Adrenal gland (tissue), 9 donors: ENCODE measurements at regions not wholly inside any gene's neighbourhood (a gene's known extent, or its start where the extent isn't known, plus 50 kb on each side); places are given as distances from the start of the nearest gene placed in this dataset.
"Not testable (repeated sequence)": the region's sequence is repeated elsewhere in the genome, so short reads cannot be mapped to it uniquely, and the experiment has no call there.

ENCODE experiments used
- DNase-seq, 7 donors: peaks; one replicate each; pipeline ENCODE4 v3.0.0-alpha.2; 2019 to 2020
- H3K27ac ChIP-seq, 5 donors: fragments of 200-600 bp; sonication (generic) in 4 of 5; 1 replicate in 3 of 5; 2 replicates in 2 of 5; pipeline versions ENCODE4 v1.5.1 to v1.8.0; 2016 to 2020; ENCODE audit warnings: mild to moderate bottlenecking in 1 of 5
- H3K27me3 ChIP-seq: fragments of 200-600 bp; 2 replicates; pipeline ENCODE4 v1.8.0; 2021
- H3K36me3 ChIP-seq, 2 donors: fragments of 200-600 bp; replicated peaks in 1 of 2; 1 replicate in 1 of 2; 2 replicates in 1 of 2; pipeline versions ENCODE4 v1.5.1 to v1.8.0; 2018 to 2022
- H3K4me1 ChIP-seq, 2 donors: fragments of 200-600 bp; replicated peaks in 1 of 2; 1 replicate in 1 of 2; 2 replicates in 1 of 2; pipeline versions ENCODE4 v1.5.1 to v1.8.0; 2018 to 2021
- H3K4me3 ChIP-seq, 4 donors: fragments of 200-600 bp; sonication (generic) in 3 of 4; one replicate each; pipeline ENCODE4 v1.5.1; 2016 to 2018
- H3K9me3 ChIP-seq, 3 donors: fragments of 200-600 bp; sonication (generic) in 1 of 3; replicated peaks in 1 of 3; 1 replicate in 2 of 3; 2 replicates in 1 of 3; pipeline versions ENCODE4 v1.5.1 to v1.8.0; 2016 to 2021
- POLR2A ChIP-seq, 2 donors: fragments of 450-650 bp; IDR thresholded peaks; one replicate each; pipeline ENCODE4 v1.6.1; 2017; ENCODE audit warnings: antibody characterized with exemption in 2 of 2, mild to moderate bottlenecking in 2 of 2, moderate library complexity in 1 of 2
- WGBS, 4 donors: extraction: QIAGEN DNeasy Blood & Tissue Kit in 2 of 4; methylation state at CpG; one replicate each; pipeline versions ENCODE4 v1.1.5 to v1.1.7; 2013 to 2017; 5-methylcytosine and 5-hydroxymethylcytosine counted together
- intact Hi-C, 2 donors: fragments of 100-400 bp; cut with DNase I; formaldehyde crosslinking; loops; one replicate each; pipeline versions ENCODE4 v1.14.1 to v1.15.0; 2022 to 2023
- TF ChIP-seq, protein P1 (sequence below), 6 experiments: fragments of 450-650 bp in 4 of 6; fragments of 200-600 bp in 2 of 6; sonication (generic) in 1 of 6; IDR thresholded peaks; 1 replicate in 5 of 6; 2 replicates in 1 of 6; pipeline versions ENCODE4 v1.5.1 to v1.8.0; 2016 to 2021; ENCODE audit warnings: antibody characterized with exemption in 6 of 6, mild to moderate bottlenecking in 2 of 6, moderate library complexity in 1 of 6
- donor health status: healthy with polysubstance abuse.
- donor health status: Bipolar disorder and iron deficiency.
- donor health status: DM: yes; HTN: yes; CAD: no.
- donor health status: DM: no; HTN: no; CAD: no.
- donor health status: DM: no; HTN: no; CAD: no.

DNA sequence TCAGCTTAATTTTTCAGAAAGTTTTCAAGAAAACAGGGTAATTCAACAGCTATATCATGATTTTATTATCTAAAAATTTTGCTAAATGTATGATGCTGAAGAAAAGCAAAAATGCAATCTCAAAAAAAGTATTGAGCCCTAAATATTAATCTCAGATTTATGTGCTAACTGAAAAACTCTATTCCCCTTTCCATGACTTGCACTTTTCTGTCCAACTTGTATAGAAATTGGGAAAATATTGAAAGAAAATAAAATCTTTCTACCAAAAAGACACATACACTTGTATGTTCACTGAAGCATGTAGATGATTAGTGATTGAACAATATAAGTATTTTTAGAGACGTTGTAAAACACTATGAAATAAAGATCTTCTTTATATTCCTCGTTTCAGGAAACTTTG, 368.0 kb upstream of the ATXN7L3B start:
- H3K36me3 ChIP-seq = no peaks in the 10 kb centered on the region
- WGBS, 4 donors = 65 to 70% (median 68%) methylated on average over 2 of the region's 2 CpGs
- H3K4me1 ChIP-seq = no peaks in the 10 kb centered on the region
- H3K4me3 ChIP-seq = no peak overlapping the region
- no peak for DNase-seq
- H3K27ac ChIP-seq = no peak overlapping the region
- no peaks in the 10 kb centered on the region for H3K27me3 ChIP-seq
- intact Hi-C loops = no loop called here
- TF ChIP-seq, protein P1, sequence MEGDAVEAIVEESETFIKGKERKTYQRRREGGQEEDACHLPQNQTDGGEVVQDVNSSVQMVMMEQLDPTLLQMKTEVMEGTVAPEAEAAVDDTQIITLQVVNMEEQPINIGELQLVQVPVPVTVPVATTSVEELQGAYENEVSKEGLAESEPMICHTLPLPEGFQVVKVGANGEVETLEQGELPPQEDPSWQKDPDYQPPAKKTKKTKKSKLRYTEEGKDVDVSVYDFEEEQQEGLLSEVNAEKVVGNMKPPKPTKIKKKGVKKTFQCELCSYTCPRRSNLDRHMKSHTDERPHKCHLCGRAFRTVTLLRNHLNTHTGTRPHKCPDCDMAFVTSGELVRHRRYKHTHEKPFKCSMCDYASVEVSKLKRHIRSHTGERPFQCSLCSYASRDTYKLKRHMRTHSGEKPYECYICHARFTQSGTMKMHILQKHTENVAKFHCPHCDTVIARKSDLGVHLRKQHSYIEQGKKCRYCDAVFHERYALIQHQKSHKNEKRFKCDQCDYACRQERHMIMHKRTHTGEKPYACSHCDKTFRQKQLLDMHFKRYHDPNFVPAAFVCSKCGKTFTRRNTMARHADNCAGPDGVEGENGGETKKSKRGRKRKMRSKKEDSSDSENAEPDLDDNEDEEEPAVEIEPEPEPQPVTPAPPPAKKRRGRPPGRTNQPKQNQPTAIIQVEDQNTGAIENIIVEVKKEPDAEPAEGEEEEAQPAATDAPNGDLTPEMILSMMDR (IDR thresholded peaks at IDR 0.05) = no peak
- TF ChIP-seq POLR2A (IDR thresholded peaks at IDR 0.05) = no peak
- H3K9me3 ChIP-seq = no peaks in the 10 kb centered on the region

DNA sequence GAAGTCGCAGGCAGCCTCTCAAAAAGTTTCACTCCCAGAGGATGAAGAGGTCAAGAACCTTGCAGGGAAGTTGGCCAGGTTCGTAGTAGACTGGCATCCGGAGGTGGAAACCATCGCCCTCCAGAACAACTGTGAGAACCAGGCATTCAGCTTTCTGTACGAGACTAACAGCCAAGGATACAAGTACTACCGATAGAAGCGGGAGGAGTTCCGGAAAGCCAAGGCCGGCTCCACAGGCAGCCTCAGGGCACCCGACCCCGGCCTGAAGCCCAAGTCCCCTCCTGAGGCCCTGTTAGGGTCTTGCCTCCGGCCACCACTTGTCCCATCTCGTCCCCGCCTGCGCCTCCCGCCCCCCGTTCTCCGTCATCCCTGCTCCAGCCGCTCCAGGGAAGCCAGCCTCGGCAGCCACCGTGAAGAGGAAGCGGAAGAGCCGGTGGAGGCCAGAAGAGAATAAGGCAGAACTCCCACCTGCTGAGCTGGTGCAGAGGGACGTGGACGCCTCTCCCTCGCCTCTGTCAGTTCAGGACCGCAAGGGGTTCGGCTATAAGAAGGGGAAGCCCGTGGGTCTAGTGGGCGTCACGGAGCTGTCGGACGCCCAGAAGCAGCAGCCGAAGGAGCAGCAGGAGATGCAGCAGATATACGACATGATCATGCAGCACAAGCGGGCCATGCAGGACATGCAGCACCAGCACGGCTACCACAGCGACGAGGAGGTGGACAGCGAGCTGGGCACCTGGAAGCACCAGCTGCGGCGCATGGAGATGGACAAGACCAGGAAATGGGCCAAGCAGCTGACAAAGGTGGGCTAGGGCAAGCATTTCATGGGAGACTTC, 366.8 kb upstream of the ATXN7L3B start:
- no peak overlapping the region for H3K27ac ChIP-seq
- no peak overlapping the region for H3K4me3 ChIP-seq
- no peak for TF ChIP-seq POLR2A (IDR thresholded peaks at IDR 0.05)
- TF ChIP-seq, protein P1 (IDR thresholded peaks at IDR 0.05) = no peak
- H3K4me1 ChIP-seq = no peaks in the 10 kb centered on the region
- no peaks in the 10 kb centered on the region for H3K27me3 ChIP-seq
- intact Hi-C loops = no loop called here
- H3K36me3 ChIP-seq = no peaks in the 10 kb centered on the region
- WGBS, 4 donors = 90 to 93% (median 92%) methylated on average over 34 to 42 of the region's 42 CpGs
- no peaks in the 10 kb centered on the region for H3K9me3 ChIP-seq
- DNase-seq = no peak

DNA sequence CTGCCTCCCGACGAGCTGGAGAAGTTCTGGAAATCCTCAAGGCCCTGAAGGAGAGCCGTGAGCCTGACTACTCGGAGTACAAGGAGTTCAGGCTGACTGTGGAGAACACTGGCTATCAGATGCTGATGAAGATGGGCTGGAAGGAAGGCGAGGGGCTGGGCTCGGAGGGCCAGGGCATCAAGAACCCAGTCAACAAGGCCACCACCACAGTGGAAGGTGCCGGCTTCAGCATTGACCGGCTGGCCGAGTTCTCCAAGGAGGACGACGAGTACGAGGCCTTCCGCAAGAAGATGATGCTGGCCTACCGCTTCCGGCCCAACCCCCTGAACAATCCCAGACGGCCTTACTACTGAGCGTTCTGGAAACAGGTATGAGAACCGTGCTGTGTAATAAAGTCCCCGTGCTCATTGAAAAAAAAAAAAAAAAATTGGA, 366.1 kb upstream of the ATXN7L3B start:
- Histone ChIP-seq H3K36me3 (no peaks in the 10 kb centered on the region), H3K4me3 (no peak overlapping the region), H3K4me1 (no peaks in the 10 kb centered on the region), H3K9me3 (no peaks in the 10 kb centered on the region), H3K27me3 (no peaks in the 10 kb centered on the region), H3K27ac (no peak overlapping the region)
- 92 to 95% (median 93%) methylated on average over 19 of the region's 19 CpGs for WGBS, 4 donors
- DNase-seq = no peak
- intact Hi-C loops = no loop called here
- no peak for TF ChIP-seq POLR2A (IDR thresholded peaks at IDR 0.05)
- TF ChIP-seq, protein P1 (IDR thresholded peaks at IDR 0.05) = no peak

DNA sequence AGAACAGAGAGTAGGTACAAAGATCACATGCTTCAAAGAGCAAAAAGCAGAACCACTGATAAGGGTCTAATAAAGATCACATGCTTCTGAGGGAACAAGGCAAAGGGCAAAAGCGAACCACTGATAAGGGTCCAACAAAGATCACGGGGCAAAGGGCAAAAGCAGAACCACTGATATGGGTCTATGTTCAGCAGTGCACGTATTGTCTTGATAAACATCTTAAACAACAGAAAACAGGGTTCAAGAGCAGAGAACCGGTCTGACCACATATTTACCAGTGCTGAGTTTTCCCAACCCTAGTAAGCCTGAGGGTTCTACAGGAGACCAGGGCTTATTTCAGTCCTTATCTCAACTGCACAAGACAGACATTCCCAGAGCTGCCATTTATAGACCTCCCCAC, 362.7 kb upstream of the ATXN7L3B start:
- H3K4me1 ChIP-seq, H3K27ac ChIP-seq, H3K4me3 ChIP-seq, intact Hi-C loops, DNase-seq, H3K36me3 ChIP-seq, H3K9me3 ChIP-seq, H3K27me3 ChIP-seq: not testable (repeated sequence)
- WGBS, 4 donors = 77 to 85% (median 80%) methylated on average over 4 of the region's 4 CpGs

DNA sequence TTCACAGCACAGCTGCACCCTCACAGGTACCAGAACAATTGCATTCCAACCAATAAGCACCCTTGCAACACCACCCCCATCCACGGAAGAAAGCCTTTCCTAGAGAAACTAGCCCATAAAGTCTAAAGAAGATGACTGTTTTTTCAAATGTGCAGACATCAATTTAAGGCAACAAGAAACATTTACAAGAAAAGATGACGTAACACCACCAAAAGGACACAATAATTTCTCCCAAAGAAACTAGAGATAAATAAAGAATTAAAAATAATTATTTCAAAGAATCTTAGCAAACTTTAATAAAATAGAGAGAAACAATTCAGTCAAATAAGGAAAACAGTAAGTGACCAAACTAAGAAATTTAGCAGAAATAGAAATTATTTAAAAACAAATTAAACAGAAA, 352.3 kb upstream of the ATXN7L3B start:
- intact Hi-C loops = no loop called here
- TF ChIP-seq, protein P1 (IDR thresholded peaks at IDR 0.05) = no peak
- TF ChIP-seq POLR2A (IDR thresholded peaks at IDR 0.05) = no peak
- WGBS, 4 donors = 50 to 80% (median 64%) methylated on average over 2 of the region's 2 CpGs
- DNase-seq = no peak
- Histone ChIP-seq H3K9me3 (no peaks in the 10 kb centered on the region), H3K4me3 (no peak overlapping the region), H3K27ac (no peak overlapping the region), H3K36me3 (no peaks in the 10 kb centered on the region), H3K4me1 (no peaks in the 10 kb centered on the region), H3K27me3 (no peaks in the 10 kb centered on the region)
